GM11168 (cell line): ENCODE measurements at regions not wholly inside any gene's neighbourhood (a gene's known extent, or its start where the extent isn't known, plus 50 kb on each side); places are given as distances from the start of the nearest gene placed in this dataset.

Source experiments
- in situ Hi-C: fragments of 300-500 bp; cut with MboI; formaldehyde crosslinking; loops from one replicate; pipeline ENCODE4 v1.12.0; 2022; ENCODE audit warnings: low sequenced_read_pairs; ENCODE audit not compliant: unreplicated experiment

DNA sequence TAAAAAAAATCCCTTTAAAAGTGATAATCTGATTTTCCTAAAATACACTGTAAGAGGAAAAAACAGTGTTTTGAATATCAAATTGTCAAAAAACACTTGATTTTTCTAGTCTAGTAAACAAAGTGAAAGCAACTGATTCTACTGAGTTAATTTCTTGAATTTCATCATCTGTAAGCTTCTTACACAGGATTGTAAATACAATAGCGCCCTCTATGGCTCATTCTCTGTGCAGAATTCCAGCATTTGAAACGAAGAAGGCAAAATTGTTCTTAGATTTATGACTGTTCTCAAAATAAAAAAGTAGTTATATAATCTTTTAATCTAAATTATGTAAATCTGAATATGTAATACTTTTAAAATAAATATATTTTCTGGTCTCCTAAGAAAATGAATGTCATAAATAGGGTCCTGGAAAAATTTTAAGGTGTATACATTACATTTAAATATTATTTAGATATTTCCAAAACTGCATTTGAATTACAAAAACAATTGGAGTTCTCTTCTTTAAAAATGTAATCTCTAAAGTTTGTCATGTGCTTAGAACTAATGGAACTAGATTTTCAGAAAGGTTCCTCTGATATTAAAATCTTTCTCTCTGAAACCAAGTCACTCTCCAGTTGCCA, 176.9 kb upstream of the MC4R start:
- in situ Hi-C loops, result loop anchor here (10.0 kb wide), 1 partner anchor 565 kb away; no protein-coding TSS in a partner anchor

DNA sequence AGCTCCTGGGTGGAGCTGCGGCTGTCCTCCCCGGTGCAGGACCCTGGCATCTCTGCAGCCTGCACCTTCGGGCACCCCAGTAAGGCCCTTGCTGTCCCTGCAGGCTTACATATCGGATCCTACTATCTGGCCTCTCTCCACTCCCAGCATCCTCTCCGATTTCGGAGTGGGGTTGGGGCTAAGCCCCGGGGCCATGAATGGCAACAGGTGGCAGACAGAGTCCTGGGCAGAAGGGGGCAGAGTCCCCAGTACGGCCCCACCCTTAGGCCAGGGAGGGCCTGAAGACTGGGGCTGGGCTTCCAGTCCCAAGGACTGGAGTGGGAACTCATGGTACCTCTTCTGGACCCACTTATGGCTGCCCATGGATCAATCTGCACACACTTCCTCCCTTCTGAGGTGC, 180.4 kb upstream of the MC4R start:
- in situ Hi-C loops, result no loop called here

DNA sequence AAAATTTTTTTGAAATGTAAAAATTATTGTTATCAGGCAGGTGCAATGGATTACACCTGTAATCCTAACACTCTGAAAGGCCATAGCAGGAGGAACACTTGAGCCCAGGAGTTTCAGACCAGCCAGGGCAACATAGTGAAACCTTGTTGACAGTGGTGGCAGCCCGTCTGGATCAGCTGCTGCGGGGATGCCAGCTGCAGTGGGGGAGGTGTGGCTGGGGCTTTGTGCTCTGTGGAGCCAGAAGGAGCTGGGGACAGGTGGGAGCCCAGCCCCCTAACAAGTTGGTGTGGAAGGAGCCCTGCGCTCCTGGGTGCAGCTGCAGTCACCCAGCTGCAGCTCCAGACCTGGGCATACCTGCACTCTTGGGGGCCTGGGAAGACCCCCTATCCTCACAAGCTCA, 182.4 kb upstream of the MC4R start:
- in situ Hi-C loops, result no loop called here

DNA sequence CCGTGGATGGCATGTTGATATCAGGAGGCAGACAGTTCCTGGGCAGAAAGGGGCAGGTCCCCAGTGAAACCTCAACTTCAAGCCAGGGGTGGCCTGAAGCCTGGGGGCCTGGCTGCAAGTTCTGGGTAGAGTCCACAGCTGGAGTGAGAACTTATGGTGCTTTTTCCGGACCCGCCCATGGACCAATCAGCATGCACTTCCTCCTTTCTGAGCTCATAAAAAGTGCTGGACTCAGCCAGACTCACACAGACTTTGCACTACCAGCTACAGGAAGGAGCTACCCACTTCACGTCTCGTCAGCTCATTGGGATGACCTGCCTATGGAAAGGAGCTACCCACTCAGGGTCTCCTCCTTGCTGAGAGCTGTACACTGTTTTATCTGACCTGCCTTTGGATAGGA, 183.1 kb upstream of the MC4R start:
- in situ Hi-C loops, result no loop called here

DNA sequence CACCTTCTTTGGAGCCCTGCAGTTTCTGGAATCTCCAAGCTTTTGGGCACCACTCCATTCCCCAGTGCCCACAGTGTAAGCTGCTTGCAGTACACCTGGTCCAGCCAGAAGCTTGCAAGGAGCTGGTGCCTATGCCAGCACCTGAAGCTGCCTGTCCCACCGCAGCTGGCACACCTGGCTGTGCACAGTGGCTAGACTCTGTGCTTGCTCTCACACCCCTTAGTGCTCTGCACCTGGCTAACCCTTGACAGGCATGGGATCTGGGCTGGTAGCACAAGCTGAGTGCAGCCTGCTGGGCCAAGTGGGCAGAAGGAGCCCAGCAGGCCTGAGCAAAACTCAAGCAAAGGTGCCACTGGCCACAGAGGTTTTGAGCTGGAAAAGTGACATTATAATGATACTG, 183.8 kb upstream of the MC4R start:
- in situ Hi-C loops, result no loop called here

DNA sequence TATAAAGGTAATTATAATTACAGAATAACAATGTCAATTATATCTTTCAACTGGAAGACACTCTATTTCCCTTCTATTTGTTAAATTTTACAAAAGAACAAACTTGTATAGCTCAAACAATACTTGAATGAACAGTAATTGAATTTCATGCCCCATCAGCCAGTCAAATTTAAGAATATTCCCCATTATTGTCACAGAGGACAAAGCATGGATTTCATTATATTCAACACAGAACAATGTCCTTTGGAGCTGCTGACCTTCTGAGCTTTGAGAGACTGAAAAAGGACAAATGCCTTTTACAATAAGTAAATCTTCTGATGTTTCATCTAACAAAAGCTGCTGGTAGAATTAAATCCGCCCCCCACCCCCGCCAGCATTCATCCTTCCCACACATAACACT, 187.5 kb upstream of the MC4R start:
- in situ Hi-C loops, result no loop called here

DNA sequence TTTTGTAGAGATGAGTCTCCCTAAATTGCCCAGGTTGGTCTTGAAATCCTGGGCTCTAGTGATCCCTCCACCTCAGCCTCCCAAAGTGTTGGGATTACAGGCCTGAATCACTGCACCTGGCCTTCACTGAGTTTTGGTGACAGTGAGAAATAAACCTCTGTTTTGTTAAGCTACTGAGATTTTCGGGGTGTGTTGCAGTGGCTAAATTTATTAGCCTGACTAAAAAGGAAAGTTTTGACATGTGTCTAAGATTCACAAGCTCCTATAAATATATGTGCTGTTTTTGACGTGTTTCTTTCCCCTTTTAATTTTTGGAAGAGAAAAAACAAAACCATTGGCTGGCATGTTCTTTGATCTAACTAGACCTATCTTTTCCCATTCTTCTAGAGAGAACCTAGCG, 190.5 kb upstream of the MC4R start:
- in situ Hi-C loops, result no loop called here

DNA sequence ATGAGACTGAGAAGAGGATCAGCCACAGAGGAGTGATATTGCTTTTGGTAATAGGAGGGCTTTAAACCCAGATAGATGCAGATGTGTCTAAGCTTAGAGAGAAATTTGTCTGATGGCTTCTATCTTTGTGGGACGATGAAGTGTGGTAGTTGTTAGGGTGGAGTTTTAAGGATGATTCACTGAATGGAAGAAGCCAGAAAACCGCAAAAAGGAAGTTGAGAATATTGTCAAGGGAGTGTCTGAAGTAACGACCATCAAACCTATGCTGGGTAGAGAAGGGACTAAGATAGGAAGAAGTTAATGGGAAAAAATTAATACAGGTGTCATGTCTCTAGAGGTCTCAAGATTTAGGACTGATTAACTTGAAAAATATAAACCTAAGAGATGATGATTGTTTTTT, 195.6 kb upstream of the MC4R start:
- in situ Hi-C loops, result no loop called here

DNA sequence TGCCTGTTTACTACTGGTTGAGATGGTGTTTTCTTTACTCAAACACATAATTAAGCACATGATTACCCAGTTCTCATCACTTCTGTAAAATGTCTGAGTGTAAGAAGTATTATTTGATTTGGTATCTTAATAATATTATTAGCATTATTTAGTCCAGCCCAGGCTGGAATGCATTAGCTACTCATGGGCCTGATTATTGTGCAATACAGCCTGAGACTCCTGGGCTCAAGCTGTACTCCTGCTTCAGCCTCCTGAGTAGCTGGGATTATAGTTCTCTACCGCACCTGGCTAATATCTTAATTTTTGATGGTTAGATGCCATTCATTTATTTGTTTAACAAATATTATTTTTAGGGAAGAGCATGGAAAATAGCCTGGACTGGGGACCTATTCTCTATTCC, 197.6 kb upstream of the MC4R start:
- in situ Hi-C loops, result no loop called here

DNA sequence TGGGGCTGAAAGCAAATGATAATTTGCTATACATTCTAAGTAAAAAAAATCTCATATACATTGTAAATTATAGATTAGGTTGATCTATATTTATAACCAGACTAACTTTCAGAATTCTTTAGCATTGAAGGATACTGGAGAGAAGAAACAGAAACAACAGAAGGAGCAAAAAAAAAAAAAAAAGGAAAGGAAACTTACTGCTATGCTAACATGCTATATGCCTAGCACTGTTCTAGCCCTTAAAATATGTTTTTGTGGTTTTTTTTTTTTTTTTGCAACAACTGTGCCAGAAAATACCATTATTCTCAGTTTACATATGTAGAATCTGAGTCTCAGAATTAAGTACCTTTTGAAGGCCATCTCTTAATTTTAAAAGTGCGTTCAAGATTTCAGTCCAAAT, 204.9 kb upstream of the MC4R start:
- in situ Hi-C loops, result no loop called here

DNA sequence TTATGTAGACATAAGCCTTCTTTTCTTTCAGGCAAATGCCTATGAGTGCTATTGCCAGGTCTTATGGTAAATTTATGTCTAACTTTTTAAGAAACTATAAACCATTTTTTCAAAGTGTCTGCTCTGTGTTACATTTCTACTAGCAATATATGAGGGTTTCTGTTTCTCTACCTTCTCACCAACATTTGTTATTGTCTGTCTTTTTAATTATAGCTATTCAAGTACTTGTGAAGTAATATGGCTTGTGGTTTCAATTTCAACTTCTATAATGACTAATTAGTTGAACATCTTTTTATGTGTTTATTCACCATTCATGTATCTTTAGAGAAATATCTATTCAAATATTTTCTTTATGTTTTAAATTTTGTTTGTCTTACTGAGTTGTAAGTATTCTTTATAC, 213.1 kb upstream of the MC4R start:
- in situ Hi-C loops, result no loop called here

DNA sequence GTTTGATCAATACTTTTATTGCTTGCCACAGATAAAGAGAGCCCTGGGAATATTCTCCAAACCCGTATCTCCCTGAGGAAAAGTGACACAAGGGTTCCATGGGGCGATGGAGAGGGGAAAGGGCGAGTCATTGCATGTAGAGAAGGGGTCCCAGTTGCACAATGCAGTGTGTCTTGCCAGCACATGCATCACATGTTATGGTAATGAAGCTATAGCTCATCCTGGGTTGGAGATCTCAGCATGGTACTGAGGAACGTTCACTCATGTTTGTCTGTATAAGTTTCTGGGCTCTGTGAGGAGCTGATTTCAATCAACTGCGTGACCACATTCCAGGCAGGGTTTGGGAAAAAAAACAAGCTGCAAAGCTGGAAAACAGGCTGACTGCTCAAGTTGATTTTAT, 220.7 kb upstream of the MC4R start:
- in situ Hi-C loops, result no loop called here

DNA sequence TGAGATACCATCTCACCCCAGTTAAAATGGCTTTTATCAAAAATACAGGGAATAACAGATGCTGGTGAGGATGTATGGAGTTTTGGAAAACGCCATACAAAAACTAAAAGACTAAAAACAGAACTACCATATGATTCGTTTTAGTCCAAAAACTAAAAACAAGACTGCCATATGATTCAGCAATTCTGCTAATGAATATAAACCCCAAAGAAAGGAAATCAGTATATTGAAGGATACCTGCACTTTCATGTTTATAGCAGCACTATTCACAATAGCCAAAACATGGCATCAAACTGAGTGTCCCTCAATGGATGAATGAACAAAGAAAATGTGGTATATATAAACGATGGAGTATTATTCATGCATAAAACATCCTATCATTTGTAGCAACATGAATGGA, 224.4 kb upstream of the MC4R start:
- in situ Hi-C loops, result no loop called here

DNA sequence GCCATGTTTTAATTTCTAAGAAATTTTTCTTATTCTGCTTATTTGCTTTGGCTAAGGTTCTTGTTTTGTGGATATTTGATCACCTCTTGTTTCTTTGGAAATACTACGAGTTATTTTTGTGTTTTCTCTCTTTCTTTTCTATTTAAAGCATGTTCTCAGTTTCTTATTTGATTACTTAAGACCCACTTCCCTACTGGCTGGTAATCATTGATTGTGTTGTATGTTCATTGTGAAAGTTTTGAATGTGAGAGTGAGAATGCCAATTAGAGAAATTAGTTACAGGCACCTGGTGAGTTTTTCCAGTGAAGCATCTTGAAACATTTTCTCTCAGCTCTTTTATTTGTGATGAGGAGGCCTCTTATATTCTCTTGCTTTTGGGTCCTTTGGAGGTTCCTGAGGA, 226.7 kb upstream of the MC4R start:
- in situ Hi-C loops, result no loop called here

DNA sequence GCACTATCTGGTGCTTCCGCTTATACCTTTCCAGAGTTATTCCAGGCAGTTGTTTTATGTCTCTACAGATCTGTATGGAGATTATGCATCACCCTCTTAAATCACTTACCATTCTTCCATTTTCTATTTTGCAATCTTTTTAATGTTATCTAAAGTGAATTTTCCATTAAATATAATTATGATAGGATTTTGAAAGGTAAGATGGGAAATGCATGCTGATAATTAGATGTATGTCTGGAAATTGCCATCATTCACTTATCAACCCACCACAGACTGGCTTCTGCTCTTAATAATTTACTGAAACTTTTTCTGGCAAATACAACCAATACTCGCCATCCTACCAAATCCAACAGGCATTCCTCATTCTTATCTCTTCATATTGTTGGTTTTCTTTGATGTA, 227.4 kb upstream of the MC4R start:
- in situ Hi-C loops, result no loop called here

DNA sequence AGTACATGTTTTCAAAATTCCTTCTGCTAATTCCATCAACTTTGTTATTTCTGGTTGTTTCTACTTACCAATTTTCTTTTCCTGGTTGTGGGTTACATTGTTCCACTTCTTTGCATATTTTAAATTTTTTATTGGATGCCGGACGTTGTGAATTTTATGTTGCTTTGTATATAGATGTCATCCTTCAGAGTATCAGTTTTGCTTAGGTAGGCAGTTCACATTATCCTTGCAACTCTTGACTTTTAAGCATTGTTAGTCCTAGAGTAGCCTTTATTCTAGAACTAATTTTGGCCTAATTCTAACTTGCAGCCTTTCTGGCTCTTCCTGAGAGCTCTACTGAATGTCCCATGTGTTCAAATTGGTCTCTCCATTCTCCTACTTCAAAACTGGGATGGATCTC, 228.7 kb upstream of the MC4R start:
- in situ Hi-C loops, result no loop called here

DNA sequence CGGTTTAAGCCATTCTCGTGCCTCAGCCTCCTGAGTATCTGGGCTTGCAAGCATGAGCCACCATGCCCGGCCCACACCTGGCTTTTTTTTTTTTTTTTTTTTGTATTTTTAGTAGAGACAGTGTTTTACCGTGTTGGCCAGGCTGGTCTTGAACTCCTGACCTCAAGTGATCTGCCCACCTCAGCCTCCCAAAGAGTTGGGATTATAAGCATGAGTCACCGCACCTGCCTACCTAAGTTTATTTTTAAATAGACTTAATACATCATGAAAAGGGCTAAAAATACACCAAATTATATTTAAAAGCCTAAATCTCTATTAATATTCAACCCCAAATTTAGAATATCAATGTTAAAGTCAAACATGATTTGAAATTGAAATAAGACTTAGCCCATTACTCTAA, 250.8 kb upstream of the MC4R start:
- in situ Hi-C loops, result no loop called here

DNA sequence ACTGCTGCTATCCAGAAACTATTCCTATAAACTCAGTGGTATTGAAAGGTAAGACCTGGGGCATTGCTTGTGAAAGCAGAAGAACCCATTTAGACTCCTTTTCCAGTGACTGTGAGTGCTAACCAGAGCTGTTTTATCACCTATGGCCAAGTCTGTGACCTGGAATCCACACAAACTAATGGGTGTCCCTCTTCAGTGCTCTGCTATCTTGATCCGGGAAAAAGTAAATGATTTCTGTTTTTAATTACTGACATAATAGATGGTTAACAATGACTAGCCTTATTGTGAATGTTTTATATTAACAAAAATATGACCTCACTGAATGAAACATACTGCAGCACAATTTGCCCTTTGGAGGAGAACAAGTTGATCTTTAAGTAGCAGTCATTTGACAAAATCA, 251.6 kb upstream of the MC4R start:
- in situ Hi-C loops, result no loop called here

DNA sequence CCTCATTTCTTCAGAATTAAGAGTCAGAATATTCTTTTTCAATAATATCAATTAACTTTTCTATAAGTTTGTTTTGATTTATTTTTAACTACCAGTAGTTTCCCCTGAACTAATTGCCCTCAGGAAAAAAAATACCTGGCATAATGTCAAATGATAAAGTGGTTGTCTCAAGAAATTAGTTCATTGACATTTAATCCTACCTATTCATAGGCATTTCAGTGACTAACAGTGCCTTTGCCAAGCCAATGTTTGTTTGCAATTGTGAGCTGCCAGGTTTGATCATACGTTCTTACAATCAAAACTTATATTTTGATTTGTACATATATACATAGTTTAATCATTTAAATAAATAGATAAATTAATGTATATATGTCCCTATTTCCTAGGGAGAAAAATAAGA, 267.3 kb upstream of the MC4R start:
- in situ Hi-C loops, result no loop called here

DNA sequence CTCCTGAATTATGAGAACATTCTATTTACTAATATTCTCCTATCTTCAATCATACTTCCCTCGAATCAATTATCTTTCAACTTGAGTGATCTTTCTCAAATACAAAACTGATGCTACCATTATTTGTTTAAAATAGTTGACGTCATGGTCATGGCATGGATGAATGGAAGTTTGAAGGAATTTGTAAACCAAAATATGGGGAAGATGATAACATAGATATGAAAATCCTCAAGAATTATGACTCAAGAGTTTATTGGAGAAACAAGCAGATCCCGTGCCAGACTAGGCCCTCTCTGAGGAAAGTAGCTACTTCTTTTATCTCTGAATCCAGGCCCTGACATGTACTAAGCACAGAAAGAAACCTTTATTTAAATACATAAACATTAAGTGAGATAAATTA, 270.4 kb upstream of the MC4R start:
- in situ Hi-C loops, result no loop called here

DNA sequence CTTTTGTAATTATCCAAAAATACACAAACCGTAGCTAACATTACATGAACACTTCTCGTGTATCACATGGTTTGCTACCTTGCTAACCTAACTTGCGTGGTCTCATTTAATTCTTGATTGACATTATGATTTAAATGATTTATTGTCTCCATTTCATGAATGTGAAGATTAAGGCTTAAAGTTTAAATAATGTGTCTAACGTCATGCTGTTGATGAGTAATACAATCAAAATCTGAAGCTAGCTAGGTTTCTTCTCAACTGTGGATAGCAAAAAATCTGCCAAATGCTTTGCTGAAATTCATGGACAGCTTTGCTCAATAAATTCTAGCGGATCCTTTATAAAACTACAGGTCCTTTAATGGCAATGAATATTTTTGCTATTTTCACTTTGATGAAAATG, 274.1 kb upstream of the MC4R start:
- in situ Hi-C loops, result no loop called here

DNA sequence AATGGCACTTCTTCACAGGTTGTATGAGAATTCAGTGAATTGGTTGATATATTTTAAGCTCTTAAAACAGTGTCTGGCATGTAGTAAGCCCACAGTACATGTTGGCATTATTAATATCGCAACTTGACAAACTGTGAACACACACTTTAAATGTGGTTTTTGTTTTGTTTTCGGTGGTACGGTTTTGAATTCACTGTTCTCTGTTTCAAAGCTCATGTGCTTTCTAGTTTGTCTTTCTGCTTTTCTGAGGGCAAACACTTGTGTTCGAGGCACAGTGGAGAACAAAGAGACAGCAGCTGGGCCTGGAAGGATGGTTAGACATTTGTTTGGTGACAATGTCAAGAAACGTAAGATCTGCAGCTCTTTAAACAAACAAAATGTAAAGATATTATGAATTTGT, 276.5 kb upstream of the MC4R start:
- in situ Hi-C loops, result no loop called here
